NCI-H510A (cell line): ENCODE measurements at regions not wholly inside any gene's neighbourhood (a gene's known extent, or its start where the extent isn't known, plus 50 kb on each side); places are given as distances from the start of the nearest gene placed in this dataset.

ENCODE experiments used
- DNase-seq: peaks from one replicate; lab custom pipeline; 2025; lab: John Stamatoyannopoulos, UW

DNA sequence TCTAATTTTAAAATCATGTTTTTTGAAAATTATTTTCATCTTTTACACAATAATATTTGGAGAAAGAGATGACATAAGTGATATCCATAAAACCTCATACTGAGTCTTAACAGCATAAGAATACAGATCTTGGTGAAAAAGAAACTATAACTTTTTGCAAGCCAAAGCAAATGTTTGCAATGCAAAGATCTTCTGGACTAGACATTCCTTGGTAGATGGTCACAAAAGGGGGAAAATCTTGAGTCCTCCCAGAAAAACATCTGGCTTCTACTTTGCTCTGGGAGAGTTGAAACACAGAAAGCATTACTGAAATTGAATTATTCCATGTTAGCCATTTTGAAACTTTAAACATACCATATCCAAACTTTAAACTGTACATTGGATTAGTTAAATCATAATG lies 308.2 kb downstream of the ANXA1 start:
- no peak for DNase-seq

DNA sequence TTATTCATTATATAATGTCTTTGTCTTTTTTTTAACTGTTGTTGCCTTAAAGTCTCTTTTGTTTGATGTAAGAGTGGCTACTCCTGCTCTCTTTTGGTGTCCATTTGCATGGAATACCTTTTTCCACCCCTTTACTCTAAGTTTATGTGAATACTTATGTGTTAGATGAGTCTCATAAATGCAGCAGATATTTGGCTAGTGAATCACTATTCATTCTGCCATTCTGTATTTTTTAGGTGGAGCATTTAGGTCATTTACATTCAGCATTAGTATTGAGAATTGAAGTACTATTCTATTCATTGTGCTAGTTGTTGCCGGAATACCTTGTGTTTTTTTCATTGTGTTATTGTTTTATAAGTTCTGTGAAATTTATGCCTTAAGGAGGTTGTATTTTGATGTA lies 317.1 kb downstream of the ANXA1 start:
- DNase-seq: no peak

DNA sequence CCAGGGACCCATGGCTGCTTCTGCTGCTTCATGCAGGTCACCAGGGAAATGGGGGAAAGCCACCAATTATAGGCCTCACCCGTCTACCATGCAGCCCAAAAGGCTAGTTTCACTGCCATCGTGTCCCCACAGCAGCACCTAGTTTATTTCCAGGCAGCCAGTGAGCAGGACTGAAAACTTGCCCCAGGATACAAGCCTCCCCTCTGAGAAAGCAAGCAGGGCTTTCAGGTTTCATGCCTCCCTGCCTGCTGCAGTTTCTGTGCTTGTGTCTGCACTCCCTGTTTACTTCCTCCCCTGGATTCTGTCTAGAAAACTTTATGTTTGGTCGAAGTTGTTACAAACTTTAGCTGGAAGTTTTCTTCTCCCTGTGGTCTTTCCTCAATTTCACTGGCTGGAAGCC lies 319.1 kb downstream of the ANXA1 start:
- no peak for DNase-seq

DNA sequence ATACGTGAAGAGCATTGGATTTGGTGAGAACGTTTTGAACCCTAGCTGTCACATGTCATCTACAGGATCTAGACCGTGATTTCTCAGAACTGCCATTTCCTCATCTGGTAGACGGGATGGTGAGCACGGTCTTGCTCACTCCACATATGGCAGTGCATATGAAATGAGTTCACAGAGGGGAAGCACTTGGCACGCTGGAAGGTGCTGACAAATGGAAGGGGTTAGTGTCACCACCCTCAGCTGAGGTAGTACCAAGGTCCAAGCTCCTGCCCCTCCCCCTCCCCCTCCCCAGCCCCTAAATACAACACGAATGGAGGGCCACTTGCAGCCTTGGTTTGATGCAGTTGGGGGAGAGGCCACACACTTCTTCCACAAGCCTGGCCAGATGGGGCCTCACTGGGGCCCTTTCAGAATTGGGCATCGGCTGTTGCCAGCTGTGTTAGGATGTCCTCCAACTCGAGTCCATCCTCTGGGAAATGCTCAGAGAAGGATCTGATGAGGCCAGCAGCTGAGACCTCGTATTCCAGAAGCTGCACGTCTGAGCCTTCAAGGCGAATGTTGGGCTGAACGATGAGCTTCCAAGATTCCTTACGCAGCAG lies 322.4 kb downstream of the ANXA1 start:
- no peak for DNase-seq

DNA sequence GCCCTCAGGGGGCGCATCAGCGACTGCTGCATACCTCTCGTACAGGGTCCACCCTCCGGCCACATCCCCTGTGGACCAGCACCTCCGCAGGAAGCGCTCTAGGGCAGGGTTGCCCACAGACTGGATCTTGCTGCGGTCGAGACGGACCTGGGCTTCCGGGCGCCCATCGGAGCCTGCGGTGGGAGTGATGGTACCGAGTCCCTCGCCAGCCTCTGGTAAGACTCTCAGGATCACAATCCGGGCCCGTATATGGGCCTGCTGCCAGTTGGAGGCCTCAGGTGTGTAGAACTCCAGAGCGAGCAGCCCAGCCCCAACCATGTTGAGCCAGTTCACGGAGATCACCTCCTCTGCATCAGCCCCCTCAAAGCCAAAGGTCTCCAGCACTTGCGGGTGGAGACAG lies 323.0 kb downstream of the ANXA1 start:
- DNase-seq: no peak

DNA sequence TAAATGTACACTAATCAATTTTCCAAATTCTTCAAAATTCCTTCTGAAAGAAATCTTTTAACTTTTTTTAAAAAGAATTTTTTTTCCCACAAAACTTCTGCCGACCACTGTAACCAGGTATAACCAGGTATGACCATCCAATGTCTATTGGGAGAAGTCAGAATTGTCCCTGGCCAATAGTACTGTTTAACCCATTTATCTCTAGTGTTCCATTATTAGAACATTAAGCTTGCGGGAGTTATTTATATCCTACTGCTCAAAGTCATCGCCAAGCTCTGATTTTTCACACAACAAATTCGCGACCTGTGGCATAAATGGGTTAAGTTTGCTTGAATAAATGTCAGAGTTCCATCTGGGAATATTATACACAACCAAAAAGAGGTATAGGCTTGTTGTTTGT lies 343.2 kb downstream of the ANXA1 start:
- DNase-seq: no peak

DNA sequence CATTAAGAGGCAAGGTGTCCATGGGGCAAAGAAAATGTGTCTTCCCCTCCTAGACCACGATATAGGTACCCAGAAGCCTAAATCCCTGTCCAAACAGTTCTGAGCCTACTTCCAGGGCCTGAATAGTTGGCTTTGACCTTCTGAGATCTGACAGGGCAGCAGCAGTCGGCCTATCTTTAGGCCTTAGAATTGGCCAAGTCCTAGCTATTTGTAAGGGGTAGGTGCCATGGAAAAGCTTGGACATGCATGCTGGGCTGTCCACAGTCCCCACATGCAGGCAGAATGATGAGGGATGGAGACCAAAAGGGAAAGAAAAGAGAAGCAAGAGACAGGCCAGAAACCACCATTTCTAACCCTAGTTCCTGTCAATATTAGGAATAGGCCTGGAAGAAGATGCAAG lies 346.1 kb downstream of the ANXA1 start:
- no peak for DNase-seq

DNA sequence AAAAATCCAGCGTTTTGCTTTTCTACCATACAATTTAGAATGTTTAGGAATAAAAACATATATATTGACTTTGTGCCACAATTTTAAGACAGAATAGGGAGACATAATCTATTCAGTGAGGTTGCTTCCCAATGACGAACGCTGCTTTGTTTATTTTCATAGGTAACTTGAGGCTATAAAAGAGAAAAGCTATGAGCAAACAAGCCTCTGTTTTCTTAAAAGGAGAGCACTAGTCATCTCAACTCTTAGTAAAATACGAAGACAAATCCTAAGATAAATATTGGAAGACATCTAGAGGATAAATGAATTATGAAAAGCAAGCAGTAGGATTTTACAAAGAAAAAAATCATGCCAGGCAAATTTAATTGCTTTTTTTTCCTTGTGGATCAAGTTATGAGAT lies 363.6 kb downstream of the ANXA1 start:
- no peak for DNase-seq

DNA sequence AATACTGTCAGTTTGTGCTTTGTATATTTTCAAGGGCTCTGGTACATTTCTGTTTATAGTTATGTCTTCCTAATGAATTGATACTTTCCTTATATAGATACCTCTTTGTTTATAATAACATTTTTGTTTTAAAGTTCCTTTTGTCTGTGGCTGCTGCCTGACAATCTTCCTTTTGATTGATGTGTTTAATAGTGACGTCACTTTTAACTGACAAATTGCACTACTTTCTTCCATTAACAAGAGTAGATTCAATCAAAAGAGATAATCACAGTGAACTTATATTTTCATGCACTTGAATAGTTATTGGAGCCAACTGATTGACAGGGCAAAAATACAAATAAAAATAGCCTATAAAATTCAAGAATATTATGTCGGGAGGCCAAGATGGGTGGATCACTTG lies 371.7 kb downstream of the ANXA1 start:
- DNase-seq: no peak

DNA sequence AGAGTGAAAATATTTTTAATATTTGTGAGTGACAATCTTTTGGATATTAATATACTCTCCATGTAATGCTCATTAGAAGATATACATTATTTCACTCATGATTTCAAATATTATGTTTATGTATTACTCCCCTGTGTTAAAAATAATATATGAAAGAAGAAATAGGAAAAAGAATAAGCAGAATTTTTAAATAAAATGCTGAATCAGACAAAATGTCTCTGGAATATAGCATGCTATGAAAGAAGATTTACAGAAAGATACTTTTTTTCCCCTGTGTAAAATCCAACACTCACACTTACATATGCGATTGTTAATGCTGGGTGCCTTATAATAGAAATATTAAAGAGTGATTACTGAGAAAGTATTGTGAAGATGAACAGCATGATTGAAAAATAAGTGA lies 373.7 kb downstream of the ANXA1 start:
- DNase-seq: no peak

DNA sequence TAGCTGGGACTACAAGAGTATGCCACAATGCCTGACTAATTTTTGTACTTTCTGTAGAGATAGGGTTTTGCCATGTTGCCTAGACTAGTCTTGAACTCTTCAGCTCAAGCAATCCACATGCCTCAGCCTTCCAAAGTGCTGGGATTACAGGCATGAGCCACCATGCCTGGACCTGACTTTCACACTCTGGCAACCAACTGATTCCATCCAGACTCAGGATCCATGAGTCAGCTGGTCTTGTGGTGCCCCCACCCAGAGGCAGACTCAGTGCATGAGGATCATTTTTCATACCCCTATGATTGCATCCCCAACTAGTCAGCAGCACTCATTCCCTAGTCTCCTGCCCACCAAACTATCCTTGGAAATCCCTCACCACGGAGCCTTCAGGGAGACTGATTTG lies 375.9 kb downstream of the ANXA1 start:
- no peak for DNase-seq

DNA sequence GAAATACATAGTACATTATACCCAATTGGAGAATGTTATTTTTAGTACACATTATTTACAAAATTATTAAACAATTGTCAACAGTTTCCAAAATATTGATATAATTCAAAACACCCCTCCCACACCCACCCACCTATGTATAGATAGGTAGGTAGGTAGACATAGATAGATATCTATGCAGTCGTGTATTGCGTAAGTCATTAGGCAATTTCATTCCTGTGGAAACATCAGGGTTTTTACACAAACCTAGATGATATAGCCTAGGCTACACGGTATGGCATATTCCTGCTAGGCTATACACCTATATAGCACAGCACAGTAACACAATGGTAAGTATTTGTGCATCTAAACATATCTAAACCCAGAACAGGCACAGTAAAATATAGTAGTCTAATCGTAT lies 377.3 kb downstream of the ANXA1 start:
- no peak for DNase-seq

DNA sequence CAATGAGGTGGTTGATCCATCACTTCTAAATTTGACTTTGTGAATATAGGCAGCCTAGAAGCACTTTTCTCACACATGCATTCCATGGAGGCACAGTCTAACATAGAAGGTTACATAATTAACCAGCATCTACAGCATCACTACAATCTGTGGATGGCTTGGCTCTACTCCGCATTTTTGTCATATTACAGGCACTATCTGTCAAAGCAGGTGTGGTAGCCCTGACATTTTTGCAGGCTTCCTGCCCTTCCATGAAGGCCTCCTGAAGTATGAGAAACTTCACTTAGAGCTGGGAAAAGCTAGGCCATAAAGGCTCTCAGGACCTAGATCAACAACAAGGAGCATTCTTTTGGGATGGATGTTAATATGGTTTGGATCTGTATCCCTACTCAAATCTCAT lies 378.0 kb downstream of the ANXA1 start:
- DNase-seq: no peak

DNA sequence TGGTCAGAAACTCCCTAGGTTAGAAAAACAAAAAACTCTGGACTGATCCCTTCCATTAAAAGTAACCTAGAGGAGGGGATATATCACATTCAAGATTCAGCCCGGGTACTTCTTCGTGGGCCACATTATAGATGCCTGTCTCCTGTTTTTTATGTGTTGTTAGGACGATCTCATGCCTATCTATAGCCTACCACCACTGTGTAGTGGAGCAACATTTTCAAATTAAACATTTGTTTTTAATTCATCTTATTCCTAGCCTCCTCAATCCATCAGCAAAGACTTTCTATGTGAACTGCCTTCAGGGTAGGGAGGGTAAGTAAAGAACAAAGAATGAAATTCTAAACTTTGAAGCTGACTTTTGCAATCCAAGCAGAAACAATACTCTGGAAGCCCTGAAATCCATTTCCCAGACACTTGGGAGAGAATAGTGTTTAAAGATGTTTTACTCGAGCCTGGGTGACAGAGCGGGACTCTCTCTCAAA lies 379.4 kb downstream of the ANXA1 start:
- DNase-seq: no peak

DNA sequence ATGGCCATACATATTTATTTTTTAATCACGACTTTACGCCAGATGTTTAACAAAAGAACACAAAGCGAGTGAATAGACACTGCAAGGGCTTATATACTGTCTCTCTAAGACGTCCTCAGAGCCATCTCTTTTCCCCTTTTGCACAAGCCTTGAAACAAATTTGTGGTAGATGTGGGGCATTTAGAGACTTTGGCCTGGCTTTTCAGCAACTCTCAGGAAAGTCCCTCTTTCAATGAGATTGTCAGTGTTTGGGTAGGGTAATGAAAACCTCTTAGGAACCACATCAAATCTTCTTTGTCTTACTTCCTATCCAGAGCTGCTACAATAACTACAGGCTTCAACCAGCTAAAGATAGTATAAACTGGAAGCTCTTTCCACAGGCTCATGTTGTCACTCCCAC lies 380.0 kb downstream of the ANXA1 start:
- DNase-seq: no peak

DNA sequence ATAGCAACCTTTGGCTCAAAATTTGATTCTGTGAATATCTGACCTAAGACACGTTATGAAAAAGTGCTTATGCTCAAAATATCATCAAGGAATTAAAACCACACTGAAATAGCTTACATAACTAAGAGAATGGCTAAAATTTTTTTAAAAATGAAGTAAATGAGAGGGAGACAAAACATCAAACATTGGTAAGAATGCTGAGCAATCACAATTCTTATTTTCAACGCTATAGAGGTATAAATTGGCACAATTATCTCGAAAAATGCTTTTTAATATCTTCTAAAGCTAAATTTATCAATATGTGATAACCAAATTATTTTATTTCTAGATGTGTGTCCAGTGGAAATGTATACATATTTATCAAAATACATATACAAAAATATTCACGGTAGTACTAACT lies 381.3 kb downstream of the ANXA1 start:
- DNase-seq: no peak

DNA sequence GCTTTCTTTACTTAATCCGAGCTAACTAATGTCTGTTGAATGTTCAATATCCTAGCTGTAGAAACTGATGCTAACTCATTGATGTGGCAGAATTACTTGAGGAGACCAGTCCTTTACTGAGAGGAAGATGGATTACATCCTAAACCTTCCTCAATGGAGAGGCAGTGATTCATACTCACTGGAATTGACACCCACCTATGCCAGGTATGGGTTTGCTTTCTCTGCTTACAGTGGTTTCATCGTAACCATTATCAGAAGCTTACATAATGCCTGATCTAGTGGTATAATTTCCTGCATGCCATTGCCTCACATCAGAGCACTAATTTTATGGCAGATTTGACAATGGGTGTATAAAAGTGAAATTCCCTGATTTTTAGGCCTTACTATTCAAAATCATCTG lies 384.7 kb downstream of the ANXA1 start:
- no peak for DNase-seq

DNA sequence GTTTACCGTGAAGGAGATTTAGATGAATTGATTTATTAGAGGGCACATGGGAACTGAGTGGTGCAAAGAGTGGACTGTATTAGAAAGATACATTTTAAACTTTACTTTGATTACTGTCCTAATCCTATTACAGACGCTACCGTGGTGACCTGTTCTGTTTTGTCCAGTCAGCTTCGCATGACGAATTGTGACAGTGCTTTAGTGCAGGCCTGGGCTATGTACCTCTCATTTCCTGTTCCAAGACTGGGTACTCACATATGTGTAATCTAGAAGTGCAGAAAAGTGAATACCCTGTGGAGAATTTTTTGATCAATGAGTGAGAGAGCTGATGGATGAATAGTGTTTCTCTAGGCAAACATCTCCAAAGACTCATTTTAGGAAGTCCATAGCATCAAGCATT lies 385.9 kb downstream of the ANXA1 start:
- DNase-seq: no peak

DNA sequence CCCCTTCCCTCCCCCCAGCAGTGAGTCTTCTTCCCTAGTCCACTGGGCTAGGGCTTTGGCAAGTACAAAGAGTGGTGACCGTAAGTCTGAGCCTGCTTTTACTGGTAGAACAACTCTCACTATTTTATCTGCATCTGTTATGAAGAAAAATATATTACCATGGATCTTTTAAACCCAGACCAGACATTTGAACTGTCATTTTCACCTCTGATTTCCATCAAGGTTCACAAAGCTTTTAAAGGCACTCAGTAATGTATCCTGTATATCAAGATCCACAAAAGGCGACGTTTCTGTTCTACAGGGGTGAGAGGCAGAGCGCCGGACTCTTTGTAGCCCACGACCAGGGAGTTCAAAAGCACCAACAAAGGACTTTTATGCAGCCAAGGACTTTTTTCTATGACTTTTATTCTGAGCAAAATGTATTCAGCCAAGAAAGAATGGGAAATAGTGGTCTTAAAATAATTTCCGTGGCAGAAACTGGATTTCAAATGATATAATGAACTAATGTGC lies 388.3 kb downstream of the ANXA1 start:
- DNase-seq: no peak

DNA sequence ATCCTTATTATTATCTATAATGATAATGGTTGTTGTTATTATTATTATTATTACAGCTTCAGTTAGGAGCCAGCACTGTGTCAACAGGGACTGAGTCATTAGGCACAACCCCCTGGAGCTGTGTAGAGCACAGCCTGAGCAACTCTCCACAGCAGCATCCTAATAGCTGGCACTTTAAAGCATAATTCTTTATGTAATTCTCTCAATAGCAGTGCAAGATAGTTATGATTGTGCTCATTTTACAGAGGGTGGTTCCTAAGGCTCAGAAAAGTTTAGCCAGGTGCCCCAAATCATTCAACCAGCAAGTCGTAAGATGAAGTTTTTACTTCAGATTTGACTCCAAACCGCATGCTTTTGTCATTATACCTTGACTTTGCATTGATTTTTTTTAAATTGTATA lies 390.3 kb downstream of the ANXA1 start:
- DNase-seq: no peak

DNA sequence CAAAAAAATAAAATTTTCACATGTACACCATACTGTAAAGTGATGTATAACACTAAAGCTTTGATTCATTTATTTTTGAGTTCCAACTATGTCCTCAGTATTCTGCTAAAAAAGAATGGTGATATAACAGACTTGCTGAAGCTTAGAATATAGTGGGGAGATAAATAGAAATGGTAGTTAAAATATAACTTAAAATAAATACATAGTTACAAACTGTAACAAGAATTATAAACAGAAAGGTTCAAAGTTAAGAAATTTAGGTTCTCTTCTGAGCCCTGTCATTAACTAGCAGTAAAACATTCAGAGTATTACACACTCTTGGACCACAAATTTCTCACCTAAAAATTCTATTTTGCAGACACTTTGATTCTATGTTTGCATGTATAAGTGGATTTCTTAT lies 392.1 kb downstream of the ANXA1 start:
- DNase-seq: no peak

DNA sequence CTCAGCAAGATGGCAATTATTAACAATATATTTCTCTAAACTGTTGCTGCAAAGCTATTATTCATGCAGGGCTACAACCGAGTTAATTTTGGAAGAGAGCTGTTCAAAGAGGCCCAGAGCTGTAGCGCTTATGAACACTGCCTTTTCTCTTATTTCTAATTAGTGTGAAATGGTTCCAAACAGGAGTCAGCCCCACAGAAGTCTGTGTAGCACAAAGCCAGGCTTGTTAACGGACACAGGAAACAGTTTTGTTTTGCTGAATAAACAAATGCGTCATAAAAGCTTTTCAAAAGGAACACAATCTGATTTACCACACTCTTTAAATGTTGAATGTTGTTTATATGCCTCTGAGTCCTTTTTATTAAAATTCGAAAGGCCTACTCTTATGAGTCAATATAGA lies 396.5 kb downstream of the ANXA1 start:
- no peak for DNase-seq

DNA sequence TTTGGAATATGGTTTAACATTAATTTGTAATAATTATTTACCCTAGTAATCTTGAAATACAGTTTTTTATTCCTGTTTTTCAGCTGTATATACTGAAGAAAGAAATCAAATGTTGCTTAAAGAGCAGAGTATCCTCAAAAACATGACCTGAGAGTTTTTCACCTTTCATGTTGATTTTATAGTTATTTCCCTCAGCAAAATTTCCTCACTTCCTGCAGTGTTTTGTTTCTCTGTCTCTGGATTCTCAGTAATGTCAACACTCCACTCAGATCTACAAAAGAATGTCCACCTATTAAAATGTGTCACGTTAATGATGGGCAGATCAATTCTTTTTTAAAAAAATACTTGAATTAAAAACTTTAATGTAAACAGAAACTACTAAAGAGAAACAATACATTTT lies 398.3 kb downstream of the ANXA1 start:
- DNase-seq: no peak

DNA sequence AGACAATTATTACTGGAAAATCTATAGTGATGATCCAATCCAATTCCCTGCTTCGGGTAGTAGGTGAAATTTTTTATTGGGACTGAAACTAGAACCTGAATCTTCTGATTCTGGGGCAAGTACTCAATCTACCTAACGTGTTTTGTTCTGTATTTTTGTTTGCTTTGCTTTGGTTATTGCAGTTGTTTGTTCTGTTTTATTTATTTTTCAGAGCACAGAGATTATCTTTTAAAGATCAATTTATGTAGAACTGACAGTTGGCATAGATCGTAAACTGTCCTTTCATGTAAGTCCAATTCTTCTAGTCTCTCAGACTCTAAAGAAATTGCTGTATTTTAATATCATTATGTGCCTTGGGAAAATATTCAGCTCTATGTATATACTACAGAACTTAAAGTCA lies 401.6 kb downstream of the ANXA1 start:
- no peak for DNase-seq

DNA sequence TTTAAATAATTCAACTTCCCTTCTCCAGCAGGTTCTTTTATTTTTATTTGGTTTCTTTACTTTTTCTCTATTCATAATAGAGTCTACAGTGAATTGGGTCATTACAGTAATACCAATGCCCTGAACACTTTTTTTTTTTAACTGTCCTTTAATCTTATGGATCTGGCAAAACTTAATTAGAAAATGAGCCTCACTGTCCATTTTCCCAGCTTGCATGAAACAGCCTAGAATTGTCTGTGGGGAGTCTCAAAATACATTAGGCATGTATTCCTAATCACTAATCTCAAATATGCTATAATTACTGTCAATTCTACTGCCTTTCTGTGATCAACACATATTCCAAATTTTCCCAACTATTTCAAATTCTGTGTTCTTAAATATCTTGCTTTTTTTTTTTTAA lies 406.8 kb downstream of the ANXA1 start:
- no peak for DNase-seq
